ENCODE measurements at regions not wholly inside any gene's neighbourhood (a gene's known extent, or its start where the extent isn't known, plus 50 kb on each side); places are given as distances from the start of the nearest gene placed in this dataset.

GRCh38 chr10:123529146-123529760, 136.9 kb upstream of the GPR26 start:
- TF ChIP-seq CTCF (conservative IDR thresholded peaks at IDR 0.05; ENCODE audit: low read depth, low read length), result no peak
- no peak for DNase-seq (ENCODE audit: low read depth)
- no peak overlapping the region for H3K4me3 ChIP-seq (ENCODE audit: low read depth, low read length)

- TF ChIP-seq CTCF (conservative IDR thresholded peaks at IDR 0.05; ENCODE audit: low read depth, low read length), result no peak
- no peak for DNase-seq (ENCODE audit: low read depth)
- H3K4me3 ChIP-seq (ENCODE audit: low read depth, low read length), result no peak overlapping the region
These were observed 135.8 kb upstream of the GPR26 start for GRCh38 chr10:123530166-123530870.

- H3K4me3 ChIP-seq (ENCODE audit: low read depth, low read length), result no peak overlapping the region
- no peak for DNase-seq (ENCODE audit: low read depth)
- TF ChIP-seq CTCF (conservative IDR thresholded peaks at IDR 0.05; ENCODE audit: low read depth, low read length), result no peak
These were observed 130.8 kb upstream of the GPR26 start for GRCh38 chr10:123535386-123535785.

GRCh38 chr10:123536176-123536845, 129.8 kb upstream of the GPR26 start:
- H3K4me3 ChIP-seq (ENCODE audit: low read depth, low read length), result no peak overlapping the region
- no peak for DNase-seq (ENCODE audit: low read depth)
- TF ChIP-seq CTCF (conservative IDR thresholded peaks at IDR 0.05; ENCODE audit: low read depth, low read length), result no peak

- no peak for TF ChIP-seq CTCF (conservative IDR thresholded peaks at IDR 0.05; ENCODE audit: low read depth, low read length)
- DNase-seq (ENCODE audit: low read depth), result no peak
- H3K4me3 ChIP-seq (ENCODE audit: low read depth, low read length), result no peak overlapping the region
These were observed 128.8 kb upstream of the GPR26 start for GRCh38 chr10:123537188-123537961.

- no peak for DNase-seq (ENCODE audit: low read depth)
- no peak overlapping the region for H3K4me3 ChIP-seq (ENCODE audit: low read depth, low read length)
- TF ChIP-seq CTCF (conservative IDR thresholded peaks at IDR 0.05; ENCODE audit: low read depth, low read length), result no peak
These were observed 127.5 kb upstream of the GPR26 start for GRCh38 chr10:123538401-123539320.

All from epithelial cell of proximal tubule (primary cell).